Hepatocyte (in vitro differentiated cells): ENCODE measurements at regions not wholly inside any gene's neighbourhood (a gene's known extent, or its start where the extent isn't known, plus 50 kb on each side); places are given as distances from the start of the nearest gene placed in this dataset.

Experiments used
- DNase-seq: peaks from one replicate; pipeline ENCODE4 v3.0.0-alpha.2; 2016; ENCODE audit warnings: low spot score
- H2AFZ ChIP-seq: fragments of 200-600 bp; sonication (generic); 2 replicates; pipeline ENCODE4 v1.6.0; 2016; ENCODE audit warnings: antibody characterized with exemption, mild to moderate bottlenecking
- H3K27ac ChIP-seq: fragments of 200-600 bp; sonication (generic); 2 replicates; pipeline ENCODE4 v1.5.1; 2016; ENCODE audit warnings: mild to moderate bottlenecking
- H3K27me3 ChIP-seq: fragments of 200-600 bp; sonication (generic); 2 replicates; pipeline ENCODE4 v1.6.1; 2016
- H3K36me3 ChIP-seq: fragments of 200-600 bp; sonication (generic); replicated peaks from 2 replicates; pipeline ENCODE4 v1.5.1; 2016; ENCODE audit warnings: low read depth; ENCODE audit not compliant: insufficient read depth
- H3K4me1 ChIP-seq: fragments of 200-600 bp; sonication (generic); 2 replicates; pipeline ENCODE4 v1.5.1; 2016; ENCODE audit warnings: mild to moderate bottlenecking, moderate library complexity; ENCODE audit not compliant: insufficient read depth
- H3K4me2 ChIP-seq: fragments of 200-600 bp; sonication (generic); 2 replicates; pipeline ENCODE4 v1.6.0; 2016
- H3K4me3 ChIP-seq: fragments of 200-600 bp; sonication (generic); 2 replicates; pipeline ENCODE4 v1.5.1; 2016; ENCODE audit warnings: mild to moderate bottlenecking
- H3K79me2 ChIP-seq: fragments of 200-600 bp; sonication (generic); 2 replicates; pipeline ENCODE4 v1.6.0; 2017; ENCODE audit warnings: mild to moderate bottlenecking
- H3K9me2 ChIP-seq: fragments of 200-600 bp; sonication (generic); replicated peaks from 2 replicates; pipeline ENCODE4 v1.6.0; 2017; ENCODE audit warnings: mild to moderate bottlenecking; ENCODE audit not compliant: insufficient read depth
- H3K9me3 ChIP-seq: fragments of 200-600 bp; sonication (generic); 2 replicates; pipeline ENCODE4 v1.5.1; 2016; ENCODE audit warnings: low read depth, mild to moderate bottlenecking
- H4K20me1 ChIP-seq: fragments of 200-600 bp; sonication (generic); 2 replicates; pipeline ENCODE4 v1.6.0; 2016; ENCODE audit warnings: mild to moderate bottlenecking; ENCODE audit not compliant: insufficient read depth, poor library complexity, severe bottlenecking
- EZH2 ChIP-seq: fragments of 200-600 bp; sonication (generic); IDR thresholded peaks from 2 replicates; pipeline ENCODE4 v1.6.1; 2016; ENCODE audit warnings: antibody characterized with exemption, mild to moderate bottlenecking, borderline replicate concordance
- EZH2phosphoT487 ChIP-seq: fragments of 200-600 bp; sonication (generic); IDR thresholded peaks from one replicate; pipeline ENCODE4 v1.6.1; 2018; ENCODE audit warnings: antibody characterized with exemption, mild to moderate bottlenecking, low read depth, moderate library complexity; ENCODE audit not compliant: unreplicated experiment, severe bottlenecking
- WGBS: methylation state at CpG from one replicate; pipeline ENCODE4 v1.1.6; 2016; ENCODE audit warnings: low lambda C conversion rate; ENCODE audit errors: missing lambda C conversion rate; 5-methylcytosine and 5-hydroxymethylcytosine counted together
- TF ChIP-seq, protein P1 (sequence below): fragments of 200-600 bp; sonication (generic); IDR thresholded peaks from 2 replicates; pipeline ENCODE4 v1.5.1; 2016; ENCODE audit warnings: antibody characterized with exemption, mild to moderate bottlenecking; ENCODE audit not compliant: poor library complexity

DNA sequence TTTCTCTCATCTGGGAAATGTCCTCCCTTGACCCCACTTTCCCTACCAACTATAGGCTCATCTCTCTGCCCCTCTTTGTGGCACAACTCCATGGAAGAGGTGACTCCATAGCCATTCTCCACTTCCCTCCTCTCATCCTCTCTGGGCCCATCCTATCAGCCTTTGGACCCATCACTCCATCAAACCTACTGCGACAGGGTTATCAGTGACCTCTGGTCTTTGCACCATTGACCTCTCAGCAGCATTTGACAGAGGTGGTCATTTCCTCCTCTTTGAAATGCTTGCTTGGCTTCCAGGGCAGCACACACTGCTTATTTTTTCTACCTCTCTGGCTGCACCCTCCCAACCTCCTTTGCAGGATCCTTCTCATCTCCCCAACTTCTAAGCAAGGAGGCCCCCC is 113.1 kb upstream of the SLC25A36 start:
- Histone ChIP-seq H3K79me2 (no peaks in the 10 kb centered on the region), H3K27ac (no peak overlapping the region), H3K36me3 (no peaks in the 10 kb centered on the region), H3K27me3 (no peaks in the 10 kb centered on the region), H3K4me1 (no peaks in the 10 kb centered on the region), H4K20me1 (no peaks in the 10 kb centered on the region), H3K9me2 (no peaks in the 10 kb centered on the region), H2AFZ (no peak overlapping the region), H3K9me3 (no peaks in the 10 kb centered on the region), H3K4me2 (no peak overlapping the region), H3K4me3 (no peak overlapping the region)
- 69% methylated on average over 1 of the region's 1 CpG for WGBS
- no peak for DNase-seq
- TF ChIP-seq, protein P1, sequence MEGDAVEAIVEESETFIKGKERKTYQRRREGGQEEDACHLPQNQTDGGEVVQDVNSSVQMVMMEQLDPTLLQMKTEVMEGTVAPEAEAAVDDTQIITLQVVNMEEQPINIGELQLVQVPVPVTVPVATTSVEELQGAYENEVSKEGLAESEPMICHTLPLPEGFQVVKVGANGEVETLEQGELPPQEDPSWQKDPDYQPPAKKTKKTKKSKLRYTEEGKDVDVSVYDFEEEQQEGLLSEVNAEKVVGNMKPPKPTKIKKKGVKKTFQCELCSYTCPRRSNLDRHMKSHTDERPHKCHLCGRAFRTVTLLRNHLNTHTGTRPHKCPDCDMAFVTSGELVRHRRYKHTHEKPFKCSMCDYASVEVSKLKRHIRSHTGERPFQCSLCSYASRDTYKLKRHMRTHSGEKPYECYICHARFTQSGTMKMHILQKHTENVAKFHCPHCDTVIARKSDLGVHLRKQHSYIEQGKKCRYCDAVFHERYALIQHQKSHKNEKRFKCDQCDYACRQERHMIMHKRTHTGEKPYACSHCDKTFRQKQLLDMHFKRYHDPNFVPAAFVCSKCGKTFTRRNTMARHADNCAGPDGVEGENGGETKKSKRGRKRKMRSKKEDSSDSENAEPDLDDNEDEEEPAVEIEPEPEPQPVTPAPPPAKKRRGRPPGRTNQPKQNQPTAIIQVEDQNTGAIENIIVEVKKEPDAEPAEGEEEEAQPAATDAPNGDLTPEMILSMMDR = no peak
- TF ChIP-seq EZH2phosphoT487 (no peak), EZH2 (no peak)

DNA sequence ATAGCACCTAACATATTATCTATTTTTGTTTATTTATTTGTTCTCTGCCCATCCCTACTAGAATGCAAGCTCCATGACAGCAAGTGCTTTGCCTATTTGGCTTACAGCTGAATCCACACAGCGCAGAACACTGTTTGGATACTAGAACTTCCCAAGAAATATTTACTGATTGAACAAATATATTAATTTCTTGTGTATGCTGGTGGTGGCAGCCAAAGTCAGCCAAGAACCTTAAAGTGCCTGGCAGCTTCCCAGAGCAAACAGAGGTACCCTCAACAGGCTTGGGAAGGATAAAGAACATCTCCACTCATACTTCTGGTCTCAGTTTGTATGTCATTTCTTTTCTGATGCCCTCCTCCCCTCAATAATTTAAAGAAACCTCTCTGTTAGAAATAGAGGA is 111.8 kb upstream of the SLC25A36 start:
- no peak for TF ChIP-seq EZH2phosphoT487
- TF ChIP-seq EZH2 = no peak
- TF ChIP-seq, protein P1 = no peak
- WGBS = 93% methylated on average over 1 of the region's 1 CpG

DNA sequence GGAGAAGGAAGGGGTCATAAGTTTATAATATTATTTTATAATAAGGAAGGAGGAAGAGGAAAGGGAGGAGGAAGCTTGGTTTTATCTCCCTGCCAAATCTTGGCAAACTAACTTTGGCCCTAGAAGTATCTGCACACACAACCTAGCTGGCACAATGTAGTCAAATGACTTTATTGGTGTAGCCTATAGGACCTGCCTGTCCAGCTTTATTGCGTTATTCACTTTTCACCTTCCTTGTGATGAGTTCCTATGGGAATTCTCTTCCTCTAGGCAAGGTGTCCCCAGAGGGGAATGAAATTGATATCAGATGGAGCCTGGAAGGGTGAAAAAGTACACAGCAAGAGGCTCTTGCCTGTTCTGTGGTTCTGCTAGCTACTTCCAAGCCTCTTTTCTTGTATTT is 111.2 kb upstream of the SLC25A36 start:
- Histone ChIP-seq H3K4me3 (no peak overlapping the region), H4K20me1 (no peaks in the 10 kb centered on the region), H3K9me3 (no peaks in the 10 kb centered on the region), H3K9me2 (no peaks in the 10 kb centered on the region), H3K27ac (no peak overlapping the region), H2AFZ (no peak overlapping the region), H3K36me3 (no peaks in the 10 kb centered on the region), H3K4me2 (no peak overlapping the region), H3K27me3 (no peaks in the 10 kb centered on the region), H3K4me1 (no peaks in the 10 kb centered on the region), H3K79me2 (no peaks in the 10 kb centered on the region)
- 0% methylated on average over 1 of the region's 1 CpG for WGBS
- no peak for DNase-seq
- no peak for TF ChIP-seq EZH2
- TF ChIP-seq, protein P1 = no peak
- TF ChIP-seq EZH2phosphoT487 = no peak

More for the DNA sequence above, 111.8 kb upstream of the SLC25A36 start:
- Histone ChIP-seq H3K79me2 (no peaks in the 10 kb centered on the region), H3K9me3 (no peaks in the 10 kb centered on the region), H3K27ac (no peak overlapping the region), H3K4me2 (no peak overlapping the region), H2AFZ (no peak overlapping the region), H3K36me3 (no peaks in the 10 kb centered on the region), H4K20me1 (no peaks in the 10 kb centered on the region), H3K9me2 (no peaks in the 10 kb centered on the region), H3K27me3 (no peaks in the 10 kb centered on the region), H3K4me1 (no peaks in the 10 kb centered on the region), H3K4me3 (no peak overlapping the region)
- DNase-seq = no peak

DNA sequence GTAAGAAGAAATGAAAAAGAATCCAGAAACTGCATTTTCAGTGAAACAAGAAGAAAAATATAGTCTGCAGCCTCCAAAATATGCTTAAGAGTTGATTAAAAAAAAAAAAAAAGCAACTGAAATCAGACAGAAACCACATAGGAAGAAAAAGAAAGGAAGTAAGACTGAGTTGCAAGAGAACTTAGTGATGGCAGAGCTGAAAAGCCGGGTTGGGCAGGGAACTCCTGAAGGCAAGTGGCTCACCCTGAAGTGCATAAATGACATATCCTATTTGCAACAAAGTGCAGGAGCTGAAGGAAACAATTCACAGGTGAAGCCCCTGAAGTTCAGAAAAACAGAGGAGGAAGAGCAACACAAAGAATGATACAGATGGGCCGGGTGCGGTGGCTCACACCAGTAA is 108.8 kb upstream of the SLC25A36 start:
- no peaks in the 10 kb centered on the region for H3K79me2 ChIP-seq
- no peaks in the 10 kb centered on the region for H3K9me3 ChIP-seq
- no peaks in the 10 kb centered on the region for H3K4me1 ChIP-seq
- no peak for TF ChIP-seq EZH2
- TF ChIP-seq, protein P1 = no peak
- no peak for TF ChIP-seq EZH2phosphoT487
- H2AFZ ChIP-seq = no peak overlapping the region
- H3K4me2 ChIP-seq = no peak overlapping the region
- no peak overlapping the region for H3K27ac ChIP-seq
- no peaks in the 10 kb centered on the region for H3K9me2 ChIP-seq
- no peak overlapping the region for H3K4me3 ChIP-seq
- H3K36me3 ChIP-seq = no peaks in the 10 kb centered on the region
- DNase-seq = no peak
- WGBS = 91% methylated on average over 3 of the region's 3 CpGs
- H3K27me3 ChIP-seq = no peaks in the 10 kb centered on the region
- H4K20me1 ChIP-seq = no peaks in the 10 kb centered on the region
